Urothelium cell line (cell line): ENCODE measurements at regions not wholly inside any gene's neighbourhood (a gene's known extent, or its start where the extent isn't known, plus 50 kb on each side); places are given as distances from the start of the nearest gene placed in this dataset.
"Not testable (repeated sequence)": the region's sequence is repeated elsewhere in the genome, so short reads cannot be mapped to it uniquely, and the experiment has no call there.

ENCODE experiments used
- DNase-seq: peaks from one replicate; pipeline ENCODE4 v3.0.0; 2011; ENCODE audit warnings: low spot score, mixed read lengths
- FAIRE-seq: peaks from 2 replicates; lab custom pipeline; 2011; peaks lifted over from hg19 to GRCh38; lab: Jason Lieb, UNC

DNA sequence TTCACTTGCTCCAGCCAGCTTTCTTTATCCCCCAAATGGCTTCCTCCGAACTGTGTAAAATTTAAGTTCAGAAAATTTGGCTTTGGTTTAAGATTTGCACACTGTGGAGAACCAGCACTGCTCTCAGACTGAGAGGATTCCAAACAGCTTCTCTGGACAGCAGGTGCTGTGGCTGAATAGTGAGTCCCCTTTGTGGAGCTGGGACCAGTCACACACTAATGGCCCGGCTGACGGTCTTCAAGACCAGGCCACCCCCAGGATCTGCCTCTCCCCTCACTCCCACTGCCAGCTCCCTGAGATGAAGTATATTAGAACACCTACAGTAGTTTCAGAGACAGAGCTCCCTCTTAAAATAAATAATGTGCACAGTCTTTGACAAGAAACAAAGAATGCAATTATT, 267.3 kb downstream of the BCAT1 start:
- FAIRE-seq (no peak), DNase-seq (no peak)

DNA sequence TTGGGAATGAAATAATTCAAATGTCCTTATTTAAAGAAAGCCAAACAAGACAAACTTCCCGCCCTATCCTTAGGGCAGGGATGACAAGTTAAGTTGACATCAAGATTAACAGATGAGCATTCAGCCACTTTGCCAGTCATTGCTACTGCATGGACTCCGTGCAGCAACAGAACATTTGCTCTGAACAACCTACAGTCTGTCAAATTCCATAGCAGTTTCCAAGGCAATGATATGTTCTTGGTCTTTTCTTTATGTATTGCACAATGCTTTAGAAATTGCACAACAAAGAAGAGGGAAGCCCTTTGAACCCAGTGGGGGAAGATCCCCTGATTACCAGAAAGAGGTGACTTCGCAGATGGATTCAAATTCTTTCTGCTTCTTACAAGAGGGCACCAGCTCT, 269.8 kb downstream of the BCAT1 start:
- FAIRE-seq, result no peak
- no peak for DNase-seq

DNA sequence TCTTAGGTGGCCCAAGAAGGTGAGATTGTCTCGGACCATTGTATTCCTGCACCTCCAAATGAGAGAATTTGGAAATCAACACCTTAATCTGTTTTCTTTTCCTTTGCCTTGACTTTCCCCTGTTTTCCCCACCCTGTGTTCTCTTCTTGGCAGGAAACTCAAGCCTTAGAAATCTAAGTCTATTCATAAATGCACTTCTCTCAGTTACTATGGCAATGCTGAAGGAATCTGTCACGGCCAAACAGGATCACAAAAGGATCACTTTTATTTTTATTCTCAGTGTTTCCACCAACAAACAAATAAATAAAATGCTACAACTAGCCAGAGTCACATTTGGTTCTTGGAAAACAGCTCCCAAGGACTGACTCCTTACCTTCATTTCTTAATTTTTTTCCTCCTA, 270.5 kb downstream of the BCAT1 start:
- DNase-seq (no peak), FAIRE-seq (no peak)

- DNase-seq (no peak), FAIRE-seq (peak; percentile 77)
Observed at GRCh38 chr12:24668563-24668962, 280.3 kb downstream of the BCAT1 start.

DNA sequence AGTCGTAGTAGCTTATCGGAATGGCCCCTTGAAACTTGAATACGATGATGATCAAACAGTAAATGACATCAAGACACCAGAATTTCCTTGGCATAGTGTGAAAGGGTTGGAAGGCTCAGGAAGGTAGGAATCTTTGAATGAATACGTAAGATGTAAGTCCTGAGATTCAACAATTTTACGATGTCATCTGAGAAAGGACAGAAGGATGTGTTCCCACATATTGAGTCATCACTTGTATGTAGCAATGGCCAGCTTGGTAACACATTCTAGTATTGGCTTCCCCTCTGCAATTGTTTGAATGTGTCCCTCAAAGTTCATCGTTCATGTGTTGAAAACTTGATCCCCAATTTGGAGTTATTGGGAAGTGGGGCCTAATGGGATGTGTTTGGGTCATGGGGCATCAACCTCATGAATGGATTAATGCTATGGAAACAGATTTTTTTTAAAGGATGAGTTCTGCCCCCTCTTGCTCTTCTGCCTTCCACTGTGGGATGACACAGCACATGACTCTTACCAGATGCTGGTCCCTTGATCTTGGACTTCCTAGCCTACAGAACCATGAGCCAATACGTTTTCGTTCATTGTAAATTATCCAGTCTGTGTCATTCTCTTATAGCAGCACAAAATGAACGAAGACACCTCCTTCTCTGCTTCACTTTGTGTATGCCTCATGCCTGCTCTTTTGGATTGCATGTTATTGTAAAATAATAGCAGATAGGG, 284.6 kb downstream of the BCAT1 start:
- DNase-seq (no peak), FAIRE-seq (peak; percentile 88)

DNA sequence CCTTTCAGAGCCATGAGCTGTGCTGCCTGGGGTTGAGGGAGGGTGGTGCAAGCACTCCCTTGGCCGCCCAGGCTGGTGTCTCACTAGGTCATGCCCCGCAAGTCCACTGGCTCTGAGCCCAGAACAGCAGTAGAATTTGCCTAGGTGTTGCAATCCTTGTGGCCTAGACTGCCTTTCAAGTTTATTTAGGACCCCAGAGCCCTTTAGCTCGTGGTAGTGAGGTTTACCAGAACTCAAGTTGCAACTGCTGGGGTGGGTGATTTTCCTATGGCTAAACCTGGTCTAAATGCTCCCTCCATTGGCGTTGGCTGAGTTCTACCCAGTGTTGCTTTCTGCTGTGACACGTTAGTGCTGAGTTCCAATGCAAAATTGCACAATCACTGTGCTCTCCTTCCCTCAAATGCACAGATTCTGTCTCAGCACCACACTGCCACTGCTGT, 287.2 kb downstream of the BCAT1 start:
- FAIRE-seq (no peak), DNase-seq (no peak)

GRCh38 chr12:24659016-24659415, 289.9 kb downstream of the BCAT1 start:
- no peak for FAIRE-seq
- DNase-seq, result no peak

DNA sequence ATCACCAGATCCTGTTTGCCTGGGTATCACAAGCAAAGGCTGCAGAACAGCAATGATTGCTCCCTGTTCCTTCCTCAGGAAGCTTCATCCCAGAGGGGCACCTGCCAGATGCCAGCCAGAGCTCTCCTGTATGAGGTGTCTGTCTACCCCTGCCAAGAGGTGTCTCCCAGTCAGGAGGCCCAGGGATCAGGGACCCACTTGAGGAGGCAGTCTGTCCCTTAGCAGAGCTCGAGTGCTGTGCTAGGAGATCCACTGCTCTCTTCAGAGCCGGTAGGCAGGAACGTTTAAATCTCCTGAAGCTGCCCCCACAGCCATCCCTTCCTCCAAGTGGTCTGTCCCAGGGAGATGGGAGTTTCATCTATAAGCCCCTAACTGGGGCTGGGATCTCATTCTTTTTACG, 294.6 kb downstream of the BCAT1 start:
- not testable (repeated sequence) for DNase-seq, FAIRE-seq

DNA sequence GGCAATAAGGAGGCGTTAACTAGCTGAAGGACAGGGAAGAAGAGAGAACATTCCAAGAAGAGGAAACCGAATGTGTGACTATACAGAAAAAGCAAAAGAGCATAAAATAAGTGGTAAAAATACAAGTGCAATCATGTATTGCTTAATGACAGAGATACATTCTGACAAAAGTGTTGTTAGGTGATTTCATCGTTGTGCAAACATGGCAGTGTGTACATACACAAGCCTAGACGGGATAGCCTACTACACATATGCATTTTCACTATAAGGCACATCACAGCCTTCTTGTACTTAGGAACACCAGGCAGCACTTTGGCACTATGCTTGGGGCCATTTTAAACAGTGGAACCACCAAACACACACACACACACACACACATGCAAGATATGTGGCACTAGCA, 299.3 kb downstream of the BCAT1 start:
- no peak for FAIRE-seq
- no peak for DNase-seq

GRCh38 chr12:24649209-24649608, 299.7 kb downstream of the BCAT1 start:
- DNase-seq, result no peak
- FAIRE-seq, result no peak

DNA sequence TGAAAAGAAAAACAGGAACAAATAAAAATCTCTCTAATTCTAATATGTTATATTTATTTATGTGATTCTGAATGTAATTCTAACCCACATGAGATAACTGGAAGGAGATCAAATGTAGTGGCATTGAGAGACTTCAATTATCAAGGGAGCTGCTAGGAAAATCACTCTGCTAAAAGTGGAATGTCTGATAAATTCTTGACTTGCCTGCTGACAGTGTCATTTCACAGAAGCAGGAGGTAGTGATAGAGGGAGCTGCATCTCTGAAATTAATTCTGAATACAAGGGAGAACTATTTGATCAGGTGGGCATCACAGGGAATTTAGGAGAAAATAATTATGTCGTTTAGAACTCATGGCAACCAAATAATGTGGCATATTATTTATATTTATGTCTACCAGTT, 303.6 kb downstream of the BCAT1 start:
- FAIRE-seq (no peak), DNase-seq (no peak)

GRCh38 chr12:24643120-24644119, 305.5 kb downstream of the BCAT1 start:
- DNase-seq (no peak), FAIRE-seq (no peak)

- FAIRE-seq, result no peak
Observed at GRCh38 chr12:24639641-24640040, 309.3 kb downstream of the BCAT1 start.

DNA sequence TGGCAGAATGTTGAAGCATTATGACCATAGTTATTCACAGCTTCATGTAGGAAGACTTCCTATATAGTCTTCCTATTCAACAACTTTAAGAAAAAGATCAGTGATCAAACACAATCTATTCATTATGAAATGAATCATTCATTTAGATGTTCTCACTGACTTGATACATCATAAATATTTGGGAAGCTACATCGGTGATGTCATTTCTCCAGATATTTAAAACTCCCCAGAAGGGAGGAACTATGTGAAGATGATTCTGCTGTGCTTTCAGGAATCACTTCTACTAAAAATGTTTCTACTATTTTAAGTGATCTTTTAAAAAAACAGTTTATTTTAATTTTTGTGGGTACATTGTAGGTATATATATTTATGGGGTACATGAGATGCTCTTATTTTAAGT, 316.4 kb downstream of the BCAT1 start:
- FAIRE-seq (no peak), DNase-seq (no peak)

More at GRCh38 chr12:24639641-24640040, 309.3 kb downstream of the BCAT1 start:
- no peak for DNase-seq

DNA sequence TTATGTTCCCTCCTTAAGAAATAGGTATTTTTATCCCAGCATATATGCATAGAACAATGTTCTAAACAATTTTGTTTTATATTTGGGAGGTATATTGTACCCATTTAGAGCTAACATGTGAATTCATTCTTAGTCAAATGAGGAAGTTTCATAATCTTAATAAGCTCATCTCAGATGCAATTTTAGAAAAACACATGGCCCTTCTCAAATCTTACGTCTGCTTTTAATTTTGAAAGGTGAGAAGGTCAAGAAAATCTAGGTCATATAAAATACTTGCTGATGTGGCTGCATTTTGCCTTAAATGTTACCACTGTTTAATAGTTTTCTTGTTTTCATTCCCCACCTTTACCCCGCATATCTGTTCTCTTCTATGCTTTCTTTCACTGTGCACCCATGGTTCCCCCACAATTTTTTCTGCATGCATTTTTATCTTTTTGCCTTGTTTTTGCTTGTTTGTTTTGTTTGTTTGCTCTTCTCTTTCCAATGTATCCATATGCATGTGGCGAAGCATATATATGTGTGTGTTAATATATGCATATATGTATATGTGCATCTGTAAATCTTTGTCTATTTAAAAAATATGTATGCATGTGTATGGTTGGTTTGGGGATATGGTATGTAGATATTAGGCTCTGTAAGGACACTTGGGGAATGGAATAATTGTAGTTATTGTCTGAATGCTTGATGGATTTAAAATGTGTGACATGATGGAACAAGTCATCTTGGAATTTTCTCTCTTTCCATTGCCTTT, 317.1 kb downstream of the BCAT1 start:
- DNase-seq (no peak), FAIRE-seq (no peak)

DNA sequence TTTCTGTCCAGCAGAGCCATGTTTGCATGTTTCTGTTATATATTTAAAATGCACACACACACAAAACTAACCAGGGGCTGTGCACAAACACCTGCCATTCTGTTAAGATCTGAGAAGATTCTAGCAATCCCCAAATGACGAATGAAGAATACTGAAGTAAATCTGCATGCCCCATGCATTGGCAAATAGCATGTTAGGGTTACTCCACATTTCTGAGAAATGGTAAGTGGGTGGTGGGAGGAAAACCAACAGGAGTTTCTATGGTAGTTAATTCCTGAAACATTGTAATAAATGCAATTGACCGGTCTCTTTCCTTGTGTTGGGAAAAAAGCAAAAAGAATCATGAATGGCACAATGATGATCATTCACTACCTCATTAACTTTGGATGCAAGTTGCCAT, 318.0 kb downstream of the BCAT1 start:
- FAIRE-seq (no peak), DNase-seq (no peak)

- FAIRE-seq, result no peak
- DNase-seq, result no peak
Observed at GRCh38 chr12:24630446-24630845, 318.5 kb downstream of the BCAT1 start.

DNA sequence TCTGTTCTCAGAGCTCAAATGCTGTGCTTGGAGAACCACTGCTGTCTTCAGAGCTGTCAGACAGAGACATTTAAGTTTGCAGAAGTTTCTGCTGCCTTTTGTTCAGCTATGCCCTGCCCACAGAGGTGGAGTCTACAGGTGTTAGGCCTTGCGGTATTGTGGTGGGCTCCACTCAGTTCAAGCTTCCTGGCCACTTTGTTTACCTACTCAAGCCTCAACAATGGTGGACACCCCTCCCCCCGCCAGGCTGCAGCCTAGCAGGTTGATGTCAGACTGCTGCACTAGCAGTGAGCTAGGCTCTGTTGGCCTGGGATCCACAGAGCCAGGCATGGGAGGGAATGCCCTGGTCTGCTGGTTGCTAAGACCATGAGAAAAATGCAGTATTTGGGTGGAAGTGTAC, 323.8 kb downstream of the BCAT1 start:
- FAIRE-seq, result no peak
- DNase-seq, result no peak

- not testable (repeated sequence) for FAIRE-seq, DNase-seq
Observed at GRCh38 chr12:24619954-24620353, 328.9 kb downstream of the BCAT1 start.

GRCh38 chr12:24617471-24617870, 331.4 kb downstream of the BCAT1 start:
- DNase-seq (no peak), FAIRE-seq (no peak)

GRCh38 chr12:24615967-24616411, 332.9 kb downstream of the BCAT1 start:
- no peak for FAIRE-seq
- no peak for DNase-seq
